ENCODE measurements at regions not wholly inside any gene's neighbourhood (a gene's known extent, or its start where the extent isn't known, plus 50 kb on each side); places are given as distances from the start of the nearest gene placed in this dataset.

DNA sequence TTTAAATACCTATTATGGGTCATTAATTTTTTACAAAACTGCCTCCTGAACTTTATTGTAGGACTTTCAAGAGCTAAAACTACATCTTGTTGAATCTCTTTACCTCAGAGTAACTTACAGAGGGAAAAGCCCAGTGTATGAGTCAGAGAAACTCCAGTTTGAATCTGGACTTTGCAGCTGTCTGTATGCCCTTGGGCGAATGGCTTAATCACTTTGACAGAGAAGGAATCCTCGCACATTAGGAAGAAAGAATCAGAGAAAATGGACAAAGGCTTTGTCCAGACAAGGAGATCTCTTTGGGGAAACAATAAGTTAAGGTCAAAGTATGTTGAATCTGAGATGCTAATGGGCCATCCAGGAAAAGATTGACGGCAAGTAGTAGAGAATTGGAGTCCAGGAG, 484.2 kb upstream of the CELF2 start:
- H3K27ac ChIP-seq (ENCODE audit: low read length): no peak overlapping the region
- 0 out of 2 replicates have a peak, but pooled peaks cover 2% of the 10 kb centered on the region for H3K27me3 ChIP-seq (ENCODE audit: control insufficient read depth, insufficient read depth, low read length)
- H3K4me1 ChIP-seq (ENCODE audit: control insufficient read depth, insufficient read depth, low read length): no peaks in the 10 kb centered on the region
- H3K4me3 ChIP-seq (ENCODE audit: low read length): no peak overlapping the region
- no peak for DNase-seq (ENCODE audit: low read depth, low spot score)
- H3K9me3 ChIP-seq (ENCODE audit: control insufficient read depth, insufficient read depth, low read length): no peaks in the 10 kb centered on the region
- no peaks in the 10 kb centered on the region for H3K36me3 ChIP-seq (ENCODE audit: control insufficient read depth, insufficient read depth, low read length)
- WGBS (ENCODE audit: insufficient coverage, insufficient read length): no CpG with 5 or more reads among the region's 3 CpGs

DNA sequence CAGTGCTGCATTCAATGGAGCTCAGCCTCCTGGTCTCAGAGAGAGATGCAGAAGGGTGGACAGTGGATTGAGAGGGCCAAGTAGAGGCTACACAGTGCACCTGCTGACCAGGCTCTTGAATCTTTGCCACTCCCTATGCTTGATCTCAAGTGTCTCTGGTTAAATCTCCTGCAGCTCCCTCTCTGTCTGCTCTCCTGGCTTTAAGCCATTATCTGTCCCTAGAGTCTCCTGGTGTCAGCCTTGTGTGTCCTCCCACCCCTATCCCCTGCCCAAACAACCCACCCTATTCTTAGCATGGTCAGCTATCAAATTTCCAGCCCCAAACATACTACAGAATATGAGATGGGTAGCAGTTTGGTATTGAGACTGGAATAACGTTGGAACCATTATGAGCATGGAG, 479.3 kb upstream of the CELF2 start:
- no peaks in the 10 kb centered on the region for H3K27me3 ChIP-seq (ENCODE audit: control insufficient read depth, insufficient read depth, low read length)
- H3K4me3 ChIP-seq (ENCODE audit: low read length): no peak overlapping the region
- H3K36me3 ChIP-seq (ENCODE audit: control insufficient read depth, insufficient read depth, low read length): no peaks in the 10 kb centered on the region
- WGBS (ENCODE audit: insufficient coverage, insufficient read length): no CpG with 5 or more reads among the region's 1 CpG
- H3K9me3 ChIP-seq (ENCODE audit: control insufficient read depth, insufficient read depth, low read length): no peaks in the 10 kb centered on the region
- no peak overlapping the region for H3K27ac ChIP-seq (ENCODE audit: low read length)
- H3K4me1 ChIP-seq (ENCODE audit: control insufficient read depth, insufficient read depth, low read length): no peaks in the 10 kb centered on the region
- DNase-seq (ENCODE audit: low read depth, low spot score): no peak

DNA sequence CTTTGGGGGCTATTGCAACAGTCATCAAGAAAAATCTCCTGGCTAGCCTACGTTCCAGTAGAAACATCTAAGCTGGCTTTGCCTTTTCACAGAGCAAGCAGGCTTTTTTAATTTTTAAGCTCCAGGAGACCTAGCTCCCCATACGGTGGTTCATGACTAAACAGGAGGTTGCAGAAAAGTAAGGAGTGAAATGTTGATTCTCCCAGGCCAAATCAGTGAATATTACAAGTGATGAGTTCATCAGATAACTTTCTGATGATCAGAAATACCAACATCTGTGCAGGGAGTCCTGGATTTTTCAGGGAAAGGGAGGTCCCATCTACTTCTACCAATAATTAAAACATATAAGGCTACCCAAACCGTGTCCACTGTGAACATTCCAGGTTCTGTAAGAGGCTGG, 477.3 kb upstream of the CELF2 start:
- H3K9me3 ChIP-seq (ENCODE audit: control insufficient read depth, insufficient read depth, low read length): no peaks in the 10 kb centered on the region
- DNase-seq (ENCODE audit: low read depth, low spot score): no peak
- no peak overlapping the region for H3K4me3 ChIP-seq (ENCODE audit: low read length)
- no CpG with 5 or more reads among the region's 3 CpGs for WGBS (ENCODE audit: insufficient coverage, insufficient read length)
- H3K36me3 ChIP-seq (ENCODE audit: control insufficient read depth, insufficient read depth, low read length): no peaks in the 10 kb centered on the region
- no peaks in the 10 kb centered on the region for H3K27me3 ChIP-seq (ENCODE audit: control insufficient read depth, insufficient read depth, low read length)
- H3K27ac ChIP-seq (ENCODE audit: low read length): no peak overlapping the region
- H3K4me1 ChIP-seq (ENCODE audit: control insufficient read depth, insufficient read depth, low read length): no peaks in the 10 kb centered on the region

GRCh38 chr10:10542477-10542876, 475.2 kb upstream of the CELF2 start:
- no CpG with 5 or more reads among the region's 1 CpG for WGBS (ENCODE audit: insufficient coverage, insufficient read length)

GRCh38 chr10:10544890-10545289, 472.8 kb upstream of the CELF2 start:
- H3K9me3 ChIP-seq (ENCODE audit: control insufficient read depth, insufficient read depth, low read length): no peaks in the 10 kb centered on the region
- WGBS (ENCODE audit: insufficient coverage, insufficient read length): no CpG with 5 or more reads among the region's 8 CpGs
- H3K27ac ChIP-seq (ENCODE audit: low read length): no peak overlapping the region

More at GRCh38 chr10:10542477-10542876, 475.2 kb upstream of the CELF2 start:
- Histone ChIP-seq H3K27ac (ENCODE audit: low read length) (no peak overlapping the region), H3K4me3 (ENCODE audit: low read length) (no peak overlapping the region), H3K36me3 (ENCODE audit: control insufficient read depth, insufficient read depth, low read length) (no peaks in the 10 kb centered on the region), H3K27me3 (ENCODE audit: control insufficient read depth, insufficient read depth, low read length) (no peaks in the 10 kb centered on the region), H3K4me1 (ENCODE audit: control insufficient read depth, insufficient read depth, low read length) (no peaks in the 10 kb centered on the region), H3K9me3 (ENCODE audit: control insufficient read depth, insufficient read depth, low read length) (no peaks in the 10 kb centered on the region)
- no peak for DNase-seq (ENCODE audit: low read depth, low spot score)

GRCh38 chr10:10545771-10546170, 471.9 kb upstream of the CELF2 start:
- no peaks in the 10 kb centered on the region for H3K36me3 ChIP-seq (ENCODE audit: control insufficient read depth, insufficient read depth, low read length)
- WGBS (ENCODE audit: insufficient coverage, insufficient read length): no CpG with 5 or more reads among the region's 5 CpGs
- no peak overlapping the region for H3K27ac ChIP-seq (ENCODE audit: low read length)
- H3K4me1 ChIP-seq (ENCODE audit: control insufficient read depth, insufficient read depth, low read length): no peaks in the 10 kb centered on the region
- H3K9me3 ChIP-seq (ENCODE audit: control insufficient read depth, insufficient read depth, low read length): no peaks in the 10 kb centered on the region
- no peak for DNase-seq (ENCODE audit: low read depth, low spot score)
- H3K4me3 ChIP-seq (ENCODE audit: low read length): no peak overlapping the region
- no peaks in the 10 kb centered on the region for H3K27me3 ChIP-seq (ENCODE audit: control insufficient read depth, insufficient read depth, low read length)

More at GRCh38 chr10:10544890-10545289, 472.8 kb upstream of the CELF2 start:
- Histone ChIP-seq H3K4me3 (ENCODE audit: low read length) (no peak overlapping the region), H3K36me3 (ENCODE audit: control insufficient read depth, insufficient read depth, low read length) (no peaks in the 10 kb centered on the region), H3K27me3 (ENCODE audit: control insufficient read depth, insufficient read depth, low read length) (no peaks in the 10 kb centered on the region), H3K4me1 (ENCODE audit: control insufficient read depth, insufficient read depth, low read length) (no peaks in the 10 kb centered on the region)
- no peak for DNase-seq (ENCODE audit: low read depth, low spot score)

DNA sequence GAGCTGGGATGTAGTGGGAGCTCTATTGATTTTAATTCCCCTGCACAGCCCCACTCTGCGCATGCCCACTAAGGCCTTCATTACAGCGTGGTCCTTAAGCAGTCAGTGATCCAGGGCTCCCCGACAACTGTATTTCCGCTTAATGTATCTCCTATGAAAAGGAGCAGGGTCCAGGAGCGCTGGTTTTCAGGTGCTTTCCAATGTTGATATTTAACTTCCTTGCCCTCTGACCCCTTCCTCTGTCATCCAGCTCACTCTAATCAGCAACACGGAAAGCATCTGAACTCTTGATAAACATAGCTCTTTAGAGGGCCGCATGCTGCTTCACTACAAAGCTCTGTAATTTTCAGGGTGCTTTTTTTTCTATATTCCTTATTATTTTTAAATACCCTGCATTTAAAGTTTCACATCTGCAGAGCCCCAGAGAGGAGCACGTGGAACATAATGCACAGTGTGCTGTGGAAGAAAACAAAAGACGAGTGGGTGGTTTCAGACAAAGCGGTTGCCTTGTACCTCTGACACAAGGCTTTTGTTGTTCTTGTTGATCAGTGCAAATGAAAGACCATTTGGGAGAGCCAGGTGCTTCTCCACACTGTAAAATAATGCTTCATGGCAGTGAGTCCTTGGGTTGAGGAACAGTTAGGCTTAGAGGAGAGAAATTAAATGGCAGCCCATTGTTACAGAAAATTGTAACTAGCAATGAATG, 465.9 kb upstream of the CELF2 start:
- no peak for DNase-seq (ENCODE audit: low read depth, low spot score)
- no CpG with 5 or more reads among the region's 10 CpGs for WGBS (ENCODE audit: insufficient coverage, insufficient read length)

DNA sequence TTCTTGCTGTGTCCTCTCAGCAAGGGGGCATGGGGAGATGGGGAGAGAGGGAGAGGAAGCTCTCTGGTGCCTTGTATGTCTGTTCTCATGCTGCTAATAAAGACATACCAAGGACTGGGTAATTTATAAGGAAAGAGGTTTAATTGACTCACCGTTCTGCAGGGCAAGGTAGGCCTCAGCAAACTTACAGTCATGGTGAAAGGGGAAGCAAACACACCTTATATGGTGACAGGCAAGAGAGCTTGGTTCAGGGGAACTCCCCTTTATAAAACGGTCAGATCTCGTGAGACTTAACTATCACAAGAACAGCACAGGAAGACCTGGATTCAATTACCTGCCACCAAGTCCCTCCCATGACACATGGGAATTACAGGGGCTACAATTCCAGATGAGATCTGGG, 464.7 kb upstream of the CELF2 start:
- Histone ChIP-seq H3K27ac (ENCODE audit: low read length) (no peak overlapping the region), H3K4me1 (ENCODE audit: control insufficient read depth, insufficient read depth, low read length) (no peaks in the 10 kb centered on the region), H3K9me3 (ENCODE audit: control insufficient read depth, insufficient read depth, low read length) (no peaks in the 10 kb centered on the region), H3K27me3 (ENCODE audit: control insufficient read depth, insufficient read depth, low read length) (no peaks in the 10 kb centered on the region), H3K4me3 (ENCODE audit: low read length) (no peak overlapping the region), H3K36me3 (ENCODE audit: control insufficient read depth, insufficient read depth, low read length) (no peaks in the 10 kb centered on the region)
- WGBS (ENCODE audit: insufficient coverage, insufficient read length): no CpG with 5 or more reads among the region's 3 CpGs
- no peak for DNase-seq (ENCODE audit: low read depth, low spot score)

More for the DNA sequence above, 465.9 kb upstream of the CELF2 start:
- no peaks in the 10 kb centered on the region for H3K4me1 ChIP-seq (ENCODE audit: control insufficient read depth, insufficient read depth, low read length)
- no peak overlapping the region for H3K27ac ChIP-seq (ENCODE audit: low read length)
- H3K4me3 ChIP-seq (ENCODE audit: low read length): no peak overlapping the region
- H3K27me3 ChIP-seq (ENCODE audit: control insufficient read depth, insufficient read depth, low read length): no peaks in the 10 kb centered on the region
- H3K36me3 ChIP-seq (ENCODE audit: control insufficient read depth, insufficient read depth, low read length): no peaks in the 10 kb centered on the region
- H3K9me3 ChIP-seq (ENCODE audit: control insufficient read depth, insufficient read depth, low read length): no peaks in the 10 kb centered on the region

GRCh38 chr10:10564081-10564794, 453.4 kb upstream of the CELF2 start:
- Histone ChIP-seq H3K36me3 (ENCODE audit: control insufficient read depth, insufficient read depth, low read length) (no peaks in the 10 kb centered on the region), H3K27me3 (ENCODE audit: control insufficient read depth, insufficient read depth, low read length) (no peaks in the 10 kb centered on the region; the same call in 1 of the 2 replicates), H3K27ac (ENCODE audit: low read length) (no peak overlapping the region), H3K4me3 (ENCODE audit: low read length) (no peak overlapping the region), H3K9me3 (ENCODE audit: control insufficient read depth, insufficient read depth, low read length) (no peaks in the 10 kb centered on the region), H3K4me1 (ENCODE audit: control insufficient read depth, insufficient read depth, low read length) (no peaks in the 10 kb centered on the region)
- no CpG with 5 or more reads among the region's 10 CpGs for WGBS (ENCODE audit: insufficient coverage, insufficient read length)
- DNase-seq (ENCODE audit: low read depth, low spot score): no peak

- no peaks in the 10 kb centered on the region for H3K9me3 ChIP-seq (ENCODE audit: control insufficient read depth, insufficient read depth, low read length)
- H3K36me3 ChIP-seq (ENCODE audit: control insufficient read depth, insufficient read depth, low read length): no peaks in the 10 kb centered on the region
- WGBS (ENCODE audit: insufficient coverage, insufficient read length): no CpG with 5 or more reads among the region's 1 CpG
- H3K27me3 ChIP-seq (ENCODE audit: control insufficient read depth, insufficient read depth, low read length): no peaks in the 10 kb centered on the region
- DNase-seq (ENCODE audit: low read depth, low spot score): no peak
- no peak overlapping the region for H3K4me3 ChIP-seq (ENCODE audit: low read length)
- H3K27ac ChIP-seq (ENCODE audit: low read length): no peak overlapping the region
- no peaks in the 10 kb centered on the region for H3K4me1 ChIP-seq (ENCODE audit: control insufficient read depth, insufficient read depth, low read length)
Measured at GRCh38 chr10:10576937-10577336, 440.7 kb upstream of the CELF2 start.

All from iPS DF 6.9 (cell line).